ENCODE measurements at regions not wholly inside any gene's neighbourhood (a gene's known extent, or its start where the extent isn't known, plus 50 kb on each side); places are given as distances from the start of the nearest gene placed in this dataset.

GRCh38 chr2:19409046-19409445 lies 50.6 kb upstream of the OSR1 start:
- TF ChIP-seq, protein P1, sequence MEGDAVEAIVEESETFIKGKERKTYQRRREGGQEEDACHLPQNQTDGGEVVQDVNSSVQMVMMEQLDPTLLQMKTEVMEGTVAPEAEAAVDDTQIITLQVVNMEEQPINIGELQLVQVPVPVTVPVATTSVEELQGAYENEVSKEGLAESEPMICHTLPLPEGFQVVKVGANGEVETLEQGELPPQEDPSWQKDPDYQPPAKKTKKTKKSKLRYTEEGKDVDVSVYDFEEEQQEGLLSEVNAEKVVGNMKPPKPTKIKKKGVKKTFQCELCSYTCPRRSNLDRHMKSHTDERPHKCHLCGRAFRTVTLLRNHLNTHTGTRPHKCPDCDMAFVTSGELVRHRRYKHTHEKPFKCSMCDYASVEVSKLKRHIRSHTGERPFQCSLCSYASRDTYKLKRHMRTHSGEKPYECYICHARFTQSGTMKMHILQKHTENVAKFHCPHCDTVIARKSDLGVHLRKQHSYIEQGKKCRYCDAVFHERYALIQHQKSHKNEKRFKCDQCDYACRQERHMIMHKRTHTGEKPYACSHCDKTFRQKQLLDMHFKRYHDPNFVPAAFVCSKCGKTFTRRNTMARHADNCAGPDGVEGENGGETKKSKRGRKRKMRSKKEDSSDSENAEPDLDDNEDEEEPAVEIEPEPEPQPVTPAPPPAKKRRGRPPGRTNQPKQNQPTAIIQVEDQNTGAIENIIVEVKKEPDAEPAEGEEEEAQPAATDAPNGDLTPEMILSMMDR (IDR thresholded peaks at IDR 0.05) = no peak
- TF ChIP-seq EP300 (IDR thresholded peaks at IDR 0.05) = no peak
- TF ChIP-seq POLR2A (IDR thresholded peaks at IDR 0.05) = no peak
